ENCODE measurements at regions not wholly inside any gene's neighbourhood (a gene's known extent, or its start where the extent isn't known, plus 50 kb on each side); places are given as distances from the start of the nearest gene placed in this dataset.
A peak's percentile ranks its signal among the peaks of the same experiment; 100 is the strongest.

DNA sequence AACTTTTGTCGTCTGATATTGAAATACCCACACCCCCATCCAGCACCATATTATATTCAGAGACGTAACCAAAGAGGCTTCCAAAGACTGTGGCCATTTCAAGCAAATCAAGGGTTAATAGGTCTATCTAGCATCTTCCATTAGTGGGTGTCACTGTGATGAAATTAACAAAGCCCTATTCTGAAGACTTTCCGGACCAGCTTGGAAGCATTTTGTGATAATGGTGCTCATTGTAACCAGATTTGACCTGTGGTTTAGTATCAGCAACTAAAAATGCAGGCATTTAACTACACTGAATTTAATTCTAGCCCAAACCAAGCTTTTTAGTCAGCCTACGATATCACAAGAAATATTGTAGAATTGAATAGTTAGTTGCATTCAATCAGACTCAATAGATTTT is 309.7 kb upstream of the TENM3 start:
- Histone ChIP-seq H3K27me3 (ENCODE audit: control insufficient read depth, insufficient read depth, low read length) (no peaks in the 10 kb centered on the region), H3K9ac (ENCODE audit: low read depth, low read length) (no peak overlapping the region), H3K4me3 (ENCODE audit: low read length) (no peak overlapping the region), H3K9me3 (replicated peaks; ENCODE audit: low read length) (no peaks in the 10 kb centered on the region), H3K4me1 (ENCODE audit: control insufficient read depth, insufficient read depth, low read length) (no peaks in the 10 kb centered on the region), H3K4me2 (ENCODE audit: low read length) (no peak overlapping the region), H3K36me3 (ENCODE audit: insufficient read depth, low read length) (no peaks in the 10 kb centered on the region)

DNA sequence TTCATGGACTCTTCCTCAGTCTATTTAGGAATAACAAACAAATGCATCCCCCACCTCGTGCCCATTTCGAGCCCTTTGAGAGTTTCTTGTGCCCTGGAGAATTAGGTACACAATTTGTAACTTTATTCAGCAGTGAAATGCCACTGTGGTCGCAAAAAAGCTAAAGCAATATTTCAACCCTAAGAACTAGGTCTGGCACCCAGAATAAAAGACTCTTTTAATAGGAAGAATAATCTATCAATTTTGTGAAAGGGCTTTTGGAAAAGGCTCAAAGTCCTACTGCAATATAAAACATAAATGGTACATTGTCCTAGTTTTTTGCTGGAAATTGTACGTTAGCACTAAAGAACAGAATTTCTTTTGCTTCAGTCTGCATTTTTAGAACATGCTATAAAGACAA is 304.6 kb upstream of the TENM3 start:
- Histone ChIP-seq H3K9ac (ENCODE audit: low read depth, low read length) (no peak overlapping the region), H3K4me2 (ENCODE audit: low read length) (no peak overlapping the region), H3K9me3 (replicated peaks; ENCODE audit: low read length) (no peaks in the 10 kb centered on the region), H3K27me3 (ENCODE audit: control insufficient read depth, insufficient read depth, low read length) (no peaks in the 10 kb centered on the region), H3K4me1 (ENCODE audit: control insufficient read depth, insufficient read depth, low read length) (no peaks in the 10 kb centered on the region), H3K36me3 (ENCODE audit: insufficient read depth, low read length) (no peaks in the 10 kb centered on the region), H3K4me3 (ENCODE audit: low read length) (no peak overlapping the region)

DNA sequence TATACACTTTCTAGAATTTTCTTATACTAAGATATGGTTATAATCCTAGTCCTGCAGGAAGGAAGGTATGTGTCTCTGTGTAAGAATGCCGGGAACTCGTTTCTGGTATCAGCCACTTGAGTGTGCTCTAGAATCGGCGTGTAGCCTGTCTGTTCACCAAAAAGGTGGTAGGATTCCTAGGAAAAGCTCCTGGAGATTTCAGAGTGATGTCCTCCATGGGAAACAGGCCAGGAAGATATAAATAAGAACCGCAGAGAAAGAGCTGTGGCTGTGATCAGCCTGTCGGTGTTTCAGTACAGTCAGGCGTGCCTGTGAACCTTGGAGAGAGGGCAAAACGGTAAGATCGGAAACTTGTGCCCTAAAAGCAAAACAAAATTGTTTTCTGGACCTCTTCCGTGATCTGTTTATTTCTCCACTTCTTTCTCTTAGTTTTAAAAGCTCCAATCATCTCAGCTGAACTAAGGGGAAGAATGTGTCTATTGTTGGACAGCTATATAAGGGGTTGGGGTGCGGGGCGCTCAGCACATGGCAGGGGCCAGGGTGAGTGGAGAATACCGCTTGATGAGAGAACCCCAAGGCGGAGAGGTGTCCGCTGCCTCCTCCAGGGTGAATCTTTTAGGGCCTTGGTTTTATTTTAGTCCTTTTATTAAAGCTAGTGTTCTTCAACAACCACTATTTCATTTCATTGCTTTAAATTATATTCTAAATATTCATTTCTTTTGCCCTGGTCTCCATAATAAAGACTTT is 303.8 kb upstream of the TENM3 start:
- Histone ChIP-seq H3K9me3 (replicated peaks; ENCODE audit: low read length) (no peaks in the 10 kb centered on the region), H3K36me3 (ENCODE audit: insufficient read depth, low read length) (no peaks in the 10 kb centered on the region), H3K27me3 (ENCODE audit: control insufficient read depth, insufficient read depth, low read length) (no peaks in the 10 kb centered on the region), H3K4me3 (ENCODE audit: low read length) (no peak overlapping the region), H3K4me1 (ENCODE audit: control insufficient read depth, insufficient read depth, low read length) (no peaks in the 10 kb centered on the region), H3K9ac (ENCODE audit: low read depth, low read length) (no peak overlapping the region), H3K4me2 (ENCODE audit: low read length) (no peak overlapping the region)

DNA sequence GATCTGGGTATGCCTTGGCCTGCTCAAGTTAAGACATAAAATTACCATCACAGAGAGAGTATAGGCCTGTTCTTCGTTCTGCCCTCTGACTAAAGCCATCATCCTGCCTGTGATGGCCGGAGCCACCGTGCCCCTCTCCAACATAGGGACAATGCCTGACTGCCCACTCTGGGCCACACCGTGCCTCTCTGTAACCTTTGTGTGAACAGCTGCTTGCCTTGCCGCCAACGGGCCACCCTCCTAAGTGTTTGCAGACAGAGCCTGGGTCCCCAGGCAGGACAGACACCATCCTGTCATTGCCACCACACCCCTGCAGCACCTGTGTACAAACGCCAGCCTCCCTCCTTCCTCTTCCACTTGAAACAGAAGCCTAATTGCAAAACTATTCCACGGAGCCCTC is 298.7 kb upstream of the TENM3 start:
- Histone ChIP-seq H3K9ac (ENCODE audit: low read depth, low read length) (no peak overlapping the region), H3K4me2 (ENCODE audit: low read length) (no peak overlapping the region), H3K4me3 (ENCODE audit: low read length) (no peak overlapping the region), H3K27me3 (ENCODE audit: control insufficient read depth, insufficient read depth, low read length) (no peaks in the 10 kb centered on the region), H3K4me1 (ENCODE audit: control insufficient read depth, insufficient read depth, low read length) (no peaks in the 10 kb centered on the region), H3K36me3 (ENCODE audit: insufficient read depth, low read length) (no peaks in the 10 kb centered on the region), H3K9me3 (replicated peaks; ENCODE audit: low read length) (no peaks in the 10 kb centered on the region)

DNA sequence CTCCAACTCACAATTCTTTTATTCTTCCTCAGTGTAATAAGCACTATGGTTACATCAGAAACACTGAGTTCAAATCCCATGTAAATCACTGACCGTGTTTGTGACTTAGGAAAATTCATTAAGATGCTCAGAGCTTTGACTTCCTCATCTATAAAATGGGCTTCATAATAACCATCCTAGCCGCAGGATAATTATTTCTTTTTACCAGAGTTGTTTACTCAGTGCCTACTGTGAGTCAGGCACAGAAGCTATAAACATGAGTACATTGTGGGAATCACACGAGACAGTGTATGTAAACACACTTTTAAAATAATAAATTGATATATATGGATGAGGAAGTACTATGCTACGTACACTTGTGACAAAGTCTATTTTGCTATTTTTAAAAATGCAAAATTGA is 296.3 kb upstream of the TENM3 start:
- H3K9ac ChIP-seq (ENCODE audit: low read depth, low read length): no peak overlapping the region
- no peak overlapping the region for H3K4me2 ChIP-seq (ENCODE audit: low read length)
- H3K4me3 ChIP-seq (ENCODE audit: low read length): no peak overlapping the region
- no peaks in the 10 kb centered on the region for H3K36me3 ChIP-seq (ENCODE audit: insufficient read depth, low read length)
- no peaks in the 10 kb centered on the region for H3K9me3 ChIP-seq (replicated peaks; ENCODE audit: low read length)
- peaks cover 6% of the 10 kb centered on the region for H3K4me1 ChIP-seq (ENCODE audit: control insufficient read depth, insufficient read depth, low read length)
- no peaks in the 10 kb centered on the region for H3K27me3 ChIP-seq (ENCODE audit: control insufficient read depth, insufficient read depth, low read length)

DNA sequence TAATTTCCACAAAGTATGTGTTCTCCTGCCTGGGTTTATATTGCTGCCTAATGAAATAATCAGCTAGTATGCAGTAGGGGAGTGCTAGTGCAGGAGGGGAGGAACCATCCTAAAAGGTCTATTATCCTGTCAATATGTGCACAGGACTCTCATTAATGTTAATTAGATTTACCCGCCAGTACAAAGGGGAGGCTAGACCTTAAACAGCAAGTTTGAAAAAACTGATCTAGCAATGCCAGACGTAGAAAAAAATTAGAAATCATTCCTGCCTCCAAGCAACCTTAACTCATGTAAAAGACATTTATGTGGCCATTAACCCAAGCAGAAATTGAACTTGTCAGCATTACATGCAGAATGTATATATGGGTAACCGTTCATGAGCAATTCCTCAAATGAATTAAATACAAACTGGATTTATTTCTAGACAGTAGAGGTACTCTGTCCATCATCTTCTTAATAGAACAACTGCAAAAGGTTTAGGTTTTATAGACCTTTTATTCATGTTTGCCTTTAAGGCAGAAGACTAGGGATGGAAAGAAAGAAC is 294.3 kb upstream of the TENM3 start:
- Histone ChIP-seq H3K9me3 (replicated peaks; ENCODE audit: low read length) (no peaks in the 10 kb centered on the region), H3K36me3 (ENCODE audit: insufficient read depth, low read length) (no peaks in the 10 kb centered on the region), H3K4me3 (ENCODE audit: low read length) (no peak overlapping the region), H3K27me3 (ENCODE audit: control insufficient read depth, insufficient read depth, low read length) (no peaks in the 10 kb centered on the region), H3K4me1 (ENCODE audit: control insufficient read depth, insufficient read depth, low read length) (peaks cover 17% of the 10 kb centered on the region), H3K4me2 (ENCODE audit: low read length) (no peak overlapping the region), H3K9ac (ENCODE audit: low read depth, low read length) (no peak overlapping the region)

DNA sequence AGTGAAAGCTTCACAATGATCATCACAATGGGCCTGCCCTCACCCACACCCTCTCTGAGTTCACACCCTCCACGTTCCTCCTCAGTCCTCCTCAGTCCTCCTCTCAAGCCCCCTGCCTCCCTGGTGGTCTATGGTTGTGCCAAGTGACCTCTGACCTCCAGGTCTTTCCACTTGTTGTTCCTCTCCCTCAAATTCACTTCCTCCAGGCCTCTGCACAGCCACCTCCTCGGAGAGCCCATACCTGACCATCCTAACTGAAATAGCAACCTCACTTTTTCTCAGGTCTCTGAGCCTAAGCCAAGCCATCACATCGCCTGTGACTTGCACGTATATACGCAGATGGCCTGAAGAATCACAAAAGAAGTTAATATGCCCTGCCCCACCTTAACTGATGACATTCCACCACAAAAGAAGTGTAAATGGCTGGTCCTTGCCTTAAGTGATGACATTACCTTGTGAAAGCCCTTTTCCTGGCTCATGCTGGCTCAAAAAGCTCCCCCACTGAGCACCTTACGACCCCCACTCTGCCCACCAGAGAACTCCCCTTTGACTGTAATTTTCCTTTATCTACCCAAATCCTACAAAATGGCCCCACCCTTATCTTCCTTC is 293.4 kb upstream of the TENM3 start:
- Histone ChIP-seq H3K9me3 (replicated peaks; ENCODE audit: low read length) (no peaks in the 10 kb centered on the region), H3K27me3 (ENCODE audit: control insufficient read depth, insufficient read depth, low read length) (no peaks in the 10 kb centered on the region), H3K4me2 (ENCODE audit: low read length) (no peak overlapping the region), H3K36me3 (ENCODE audit: insufficient read depth, low read length) (no peaks in the 10 kb centered on the region), H3K9ac (ENCODE audit: low read depth, low read length) (no peak overlapping the region), H3K4me3 (ENCODE audit: low read length) (no peak overlapping the region), H3K4me1 (ENCODE audit: control insufficient read depth, insufficient read depth, low read length) (peaks cover 17% of the 10 kb centered on the region)

DNA sequence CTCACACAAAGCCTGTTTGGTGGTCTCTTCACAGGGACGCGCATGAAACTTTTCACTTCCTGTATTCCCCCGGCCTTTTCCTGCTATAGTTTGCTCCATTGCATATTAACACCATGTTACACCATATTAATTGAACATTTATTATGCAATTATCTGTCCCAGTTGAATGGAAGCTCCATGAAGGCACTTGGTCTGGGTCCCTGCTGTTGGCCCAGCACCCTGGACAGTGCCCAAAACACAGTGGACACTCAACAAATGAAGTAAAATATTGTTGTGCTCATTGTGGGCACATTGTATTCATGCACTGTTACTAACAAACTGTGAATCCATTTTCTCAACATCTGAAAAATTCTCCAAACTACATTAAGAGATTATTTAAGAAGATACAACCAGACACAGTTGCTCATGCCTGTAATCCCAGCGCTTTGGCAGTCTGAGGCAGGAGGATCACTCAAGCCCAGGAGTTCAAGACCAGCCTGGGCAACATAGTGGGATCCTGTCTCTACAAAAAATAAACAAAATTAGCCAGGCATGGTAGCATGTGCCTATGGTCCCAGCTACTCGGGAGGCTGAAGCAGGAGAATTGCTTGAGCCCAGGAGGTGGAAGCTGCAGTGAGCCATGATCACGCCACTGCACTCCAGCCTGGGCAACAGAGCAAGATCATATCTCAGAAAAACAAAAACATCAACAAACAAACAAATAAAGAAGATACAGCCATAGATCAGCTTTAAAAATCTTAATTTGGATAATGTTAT is 292.7 kb upstream of the TENM3 start:
- H3K9ac ChIP-seq (ENCODE audit: low read depth, low read length): no peak overlapping the region
- no peaks in the 10 kb centered on the region for H3K27me3 ChIP-seq (ENCODE audit: control insufficient read depth, insufficient read depth, low read length)
- H3K4me3 ChIP-seq (ENCODE audit: low read length): no peak overlapping the region
- H3K36me3 ChIP-seq (ENCODE audit: insufficient read depth, low read length): no peaks in the 10 kb centered on the region
- peaks cover 17% of the 10 kb centered on the region for H3K4me1 ChIP-seq (ENCODE audit: control insufficient read depth, insufficient read depth, low read length)
- no peak overlapping the region for H3K4me2 ChIP-seq (ENCODE audit: low read length)
- no peaks in the 10 kb centered on the region for H3K9me3 ChIP-seq (replicated peaks; ENCODE audit: low read length)

DNA sequence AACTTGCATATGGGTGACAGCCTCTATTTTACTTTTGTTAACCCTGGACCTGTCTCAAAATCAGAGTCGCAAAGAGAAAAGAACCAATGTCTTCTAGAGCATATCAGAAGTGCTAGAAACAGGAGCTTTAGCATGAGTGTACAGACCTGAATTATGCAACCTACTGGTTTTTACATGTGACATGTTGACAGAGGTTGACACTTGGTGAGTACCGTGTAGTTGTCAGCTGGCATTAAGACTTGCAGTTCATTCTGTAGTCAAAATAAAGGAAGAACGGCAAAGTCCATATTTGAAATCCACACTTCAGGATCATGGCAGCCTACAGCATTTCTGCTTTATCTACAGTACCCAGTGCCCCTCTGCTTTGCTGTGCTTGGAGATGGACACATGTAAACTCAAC is 291.9 kb upstream of the TENM3 start:
- no peak overlapping the region for H3K4me2 ChIP-seq (ENCODE audit: low read length)
- H3K27me3 ChIP-seq (ENCODE audit: control insufficient read depth, insufficient read depth, low read length): no peaks in the 10 kb centered on the region
- peaks cover 19% of the 10 kb centered on the region for H3K4me1 ChIP-seq (ENCODE audit: control insufficient read depth, insufficient read depth, low read length)
- no peak overlapping the region for H3K4me3 ChIP-seq (ENCODE audit: low read length)
- H3K9me3 ChIP-seq (replicated peaks; ENCODE audit: low read length): no peaks in the 10 kb centered on the region
- no peaks in the 10 kb centered on the region for H3K36me3 ChIP-seq (ENCODE audit: insufficient read depth, low read length)
- H3K9ac ChIP-seq (ENCODE audit: low read depth, low read length): no peak overlapping the region

DNA sequence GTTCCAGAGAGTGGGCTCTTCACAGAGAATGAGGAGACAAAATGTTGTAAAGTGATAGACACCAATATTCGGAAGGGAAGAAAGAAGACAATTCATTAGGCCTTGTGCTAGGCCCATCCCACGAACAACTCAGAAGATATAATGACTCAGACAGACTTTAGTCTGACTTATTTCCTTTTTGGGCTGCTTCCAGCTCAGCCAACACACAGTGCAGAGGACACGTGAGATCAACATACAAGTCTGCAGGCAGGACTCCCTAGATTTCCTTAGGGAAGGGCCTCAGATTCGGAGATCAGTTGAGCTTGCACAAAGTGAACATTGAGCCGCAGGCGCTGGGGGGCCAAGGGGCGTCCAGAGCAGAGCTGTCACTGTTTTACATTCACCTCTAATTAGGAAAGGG is 290.7 kb upstream of the TENM3 start:
- H3K36me3 ChIP-seq (ENCODE audit: insufficient read depth, low read length): no peaks in the 10 kb centered on the region
- peaks cover 31% of the 10 kb centered on the region for H3K4me1 ChIP-seq (ENCODE audit: control insufficient read depth, insufficient read depth, low read length)
- H3K27me3 ChIP-seq (ENCODE audit: control insufficient read depth, insufficient read depth, low read length): no peaks in the 10 kb centered on the region
- no peak overlapping the region for H3K4me3 ChIP-seq (ENCODE audit: low read length)
- peak overlapping the region; percentile 56 for H3K4me2 ChIP-seq (ENCODE audit: low read length)
- H3K9ac ChIP-seq (ENCODE audit: low read depth, low read length): peak overlapping the region; percentile 25
- no peaks in the 10 kb centered on the region for H3K9me3 ChIP-seq (replicated peaks; ENCODE audit: low read length)

DNA sequence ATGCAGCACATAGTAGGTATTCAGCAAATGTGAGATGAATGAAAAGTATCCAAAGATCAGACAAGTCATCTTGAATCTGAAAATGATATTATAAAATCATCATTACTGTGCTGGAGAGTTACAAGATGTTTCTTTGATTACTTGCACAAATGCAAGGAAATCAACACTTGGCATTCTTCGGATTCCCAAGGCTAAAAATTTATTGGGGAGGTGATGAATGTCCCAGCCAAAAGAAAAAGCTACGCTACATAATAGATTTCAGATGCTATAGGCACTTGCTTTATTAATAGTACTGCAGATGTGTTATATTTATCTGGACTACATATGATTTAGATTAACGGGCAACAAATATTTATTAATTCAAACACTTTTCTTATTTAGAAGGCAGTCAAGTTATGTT is 286.7 kb upstream of the TENM3 start:
- H3K9ac ChIP-seq (ENCODE audit: low read depth, low read length): peak overlapping the region; percentile 16
- peaks cover 58% of the 10 kb centered on the region for H3K4me1 ChIP-seq (ENCODE audit: control insufficient read depth, insufficient read depth, low read length)

More for the DNA sequence above, 286.7 kb upstream of the TENM3 start:
- Histone ChIP-seq H3K27me3 (ENCODE audit: control insufficient read depth, insufficient read depth, low read length) (no peaks in the 10 kb centered on the region), H3K4me2 (ENCODE audit: low read length) (peak overlapping the region; percentile 58), H3K4me3 (ENCODE audit: low read length) (no peak overlapping the region), H3K9me3 (replicated peaks; ENCODE audit: low read length) (no peaks in the 10 kb centered on the region), H3K36me3 (ENCODE audit: insufficient read depth, low read length) (no peaks in the 10 kb centered on the region)
